ENCODE measurements at regions not wholly inside any gene's neighbourhood (a gene's known extent, or its start where the extent isn't known, plus 50 kb on each side); places are given as distances from the start of the nearest gene placed in this dataset.

- TF ChIP-seq CTCF (IDR thresholded peaks at IDR 0.05; ENCODE audit: low read depth, low read length): no peak
- DNase-seq (ENCODE audit: low read depth, low spot score): no peak
- in situ Hi-C loops (cut with HindIII; ENCODE audit: low sequenced_read_pairs): no loop called here
- no peak overlapping the region for H3K4me3 ChIP-seq (ENCODE audit: low read depth, low read length)
Measured at GRCh38 chr2:84271977-84272376, 187.1 kb downstream of the SUCLG1 start.

- no peak for TF ChIP-seq CTCF (IDR thresholded peaks at IDR 0.05; ENCODE audit: low read depth, low read length)
- no peak for DNase-seq (ENCODE audit: low read depth, low spot score)
- in situ Hi-C loops (cut with HindIII; ENCODE audit: low sequenced_read_pairs): no loop called here
- H3K4me3 ChIP-seq (ENCODE audit: low read depth, low read length): no peak overlapping the region
Measured at GRCh38 chr2:84257831-84258230, 201.2 kb downstream of the SUCLG1 start.

GRCh38 chr2:84251651-84252302, 207.3 kb downstream of the SUCLG1 start:
- H3K4me3 ChIP-seq (ENCODE audit: low read depth, low read length): no peak overlapping the region
- in situ Hi-C loops (cut with HindIII; ENCODE audit: low sequenced_read_pairs): no loop called here
- no peak for DNase-seq (ENCODE audit: low read depth, low spot score)
- no peak for TF ChIP-seq CTCF (IDR thresholded peaks at IDR 0.05; ENCODE audit: low read depth, low read length)

GRCh38 chr2:84249140-84249539, 209.9 kb downstream of the SUCLG1 start:
- in situ Hi-C loops (cut with HindIII; ENCODE audit: low sequenced_read_pairs): no loop called here
- no peak for DNase-seq (ENCODE audit: low read depth, low spot score)
- TF ChIP-seq CTCF (IDR thresholded peaks at IDR 0.05; ENCODE audit: low read depth, low read length): no peak
- no peak overlapping the region for H3K4me3 ChIP-seq (ENCODE audit: low read depth, low read length)

- TF ChIP-seq CTCF (IDR thresholded peaks at IDR 0.05; ENCODE audit: low read depth, low read length): no peak
- DNase-seq (ENCODE audit: low read depth, low spot score): no peak
- no peak overlapping the region for H3K4me3 ChIP-seq (ENCODE audit: low read depth, low read length)
- in situ Hi-C loops (cut with HindIII; ENCODE audit: low sequenced_read_pairs): no loop called here
Measured at GRCh38 chr2:84247532-84247931, 211.5 kb downstream of the SUCLG1 start.

- no peak for TF ChIP-seq CTCF (IDR thresholded peaks at IDR 0.05; ENCODE audit: low read depth, low read length)
- in situ Hi-C loops (cut with HindIII; ENCODE audit: low sequenced_read_pairs): no loop called here
- no peak for DNase-seq (ENCODE audit: low read depth, low spot score)
- no peak overlapping the region for H3K4me3 ChIP-seq (ENCODE audit: low read depth, low read length)
Measured at GRCh38 chr2:84243788-84244733, 215.0 kb downstream of the SUCLG1 start.

Data from astrocyte of the spinal cord (primary cell).